Activated CD8-positive, alpha-beta T cell treated with anti-CD3 and anti-CD28 coated beads for 36 hours (primary cell): ENCODE measurements at regions not wholly inside any gene's neighbourhood (a gene's known extent, or its start where the extent isn't known, plus 50 kb on each side); places are given as distances from the start of the nearest gene placed in this dataset.

Experiments
- ATAC-seq: fragments of 200-7000 bp; cut with Tn5 transposase; one replicate; pipeline ENCODE4 v1.10.0; 2021; ENCODE audit warnings: mild to moderate bottlenecking, moderate library complexity
- CTCF ChIA-PET: fragments of 350-600 bp; sonication (Branson Sonifier 250); formaldehyde crosslinking; loops from one replicate; lab custom pipeline; 2021; ENCODE audit warnings: antibody characterized with exemption; lab: Charles Lee
- POLR2A ChIA-PET: fragments of 350-600 bp; sonication (Branson Sonifier 250); formaldehyde crosslinking; loops from one replicate; lab custom pipeline; 2021; ENCODE audit warnings: antibody characterized with exemption; lab: Charles Lee
- DNase-seq: peaks from one replicate; pipeline ENCODE4 v3.0.0-alpha.2; 2020
- H3K27ac Mint-ChIP-seq: one replicate; pipeline ENCODE4 v1.8.0; 2021; ENCODE audit warnings: mild to moderate bottlenecking, mixed read lengths
- H3K27me3 Mint-ChIP-seq: one replicate; pipeline ENCODE4 v1.8.0; 2021; ENCODE audit warnings: mixed read lengths
- H3K36me3 Mint-ChIP-seq: one replicate; pipeline ENCODE4 v1.8.0; 2021; ENCODE audit warnings: low read depth, mixed read lengths
- H3K4me1 Mint-ChIP-seq: one replicate; pipeline ENCODE4 v1.8.0; 2021; ENCODE audit warnings: low read depth, mixed read lengths
- H3K4me3 Mint-ChIP-seq: one replicate; pipeline ENCODE4 v1.8.0; 2021; ENCODE audit warnings: mild to moderate bottlenecking, moderate library complexity, mixed read lengths
- H3K9me3 Mint-ChIP-seq: one replicate; pipeline ENCODE4 v1.8.0; 2021; ENCODE audit warnings: mixed read lengths
- CTCF ChIP-seq: fragments of 200-600 bp; IDR thresholded peaks from one replicate; pipeline ENCODE4 v1.8.0; 2022; ENCODE audit warnings: antibody characterized with exemption, mild to moderate bottlenecking
- intact Hi-C: fragments of 100-400 bp; cut with micrococcal nuclease; formaldehyde crosslinking; loops from one replicate; pipeline ENCODE4 v1.10.0; 2022

- CTCF ChIA-PET, result no interaction called here
- DNase-seq (no peak), ATAC-seq (no peak)
- Mint-ChIP-seq H3K4me1 (no peaks in the 10 kb centered on the region), H3K36me3 (no peaks in the 10 kb centered on the region), H3K27me3 (no peaks in the 10 kb centered on the region), H3K4me3 (no peak overlapping the region), H3K27ac (no peak overlapping the region), H3K9me3 (peaks cover 3% of the 10 kb centered on the region)
- intact Hi-C loops, result no loop called here
- TF ChIP-seq CTCF, result no peak
- POLR2A ChIA-PET, result no interaction called here
Measured at GRCh38 chr14:87045246-87045645, 947.7 kb downstream of the GALC start.

- no peaks in the 10 kb centered on the region for H3K4me1 Mint-ChIP-seq
- intact Hi-C loops, result no loop called here
- no peak for TF ChIP-seq CTCF
- DNase-seq (no peak), ATAC-seq (no peak)
- no peaks in the 10 kb centered on the region for H3K27me3 Mint-ChIP-seq
- H3K36me3 Mint-ChIP-seq, result no peaks in the 10 kb centered on the region
- peaks cover 5% of the 10 kb centered on the region for H3K9me3 Mint-ChIP-seq
- ChIA-PET CTCF (no interaction called here), POLR2A (no interaction called here)
- no peak overlapping the region for H3K27ac Mint-ChIP-seq
- no peak overlapping the region for H3K4me3 Mint-ChIP-seq
Measured at GRCh38 chr14:87044807-87045206, 948.2 kb downstream of the GALC start.

GRCh38 chr14:87043667-87044200 is 949.2 kb downstream of the GALC start:
- ChIA-PET POLR2A (no interaction called here), CTCF (no interaction called here)
- H3K4me3 Mint-ChIP-seq, result no peak overlapping the region
- H3K4me1 Mint-ChIP-seq, result no peaks in the 10 kb centered on the region
- no peaks in the 10 kb centered on the region for H3K36me3 Mint-ChIP-seq
- ATAC-seq (no peak), DNase-seq (no peak)
- intact Hi-C loops, result no loop called here
- TF ChIP-seq CTCF, result no peak
- H3K9me3 Mint-ChIP-seq, result peaks cover 5% of the 10 kb centered on the region
- H3K27ac Mint-ChIP-seq, result no peak overlapping the region
- H3K27me3 Mint-ChIP-seq, result no peaks in the 10 kb centered on the region

- no peak for TF ChIP-seq CTCF
- H3K27ac Mint-ChIP-seq, result no peak overlapping the region
- ChIA-PET CTCF (interaction anchor here (1.7 kb wide), 1 partner anchor 8 kb away, joined by 4 read pairs; no protein-coding TSS in a partner anchor), POLR2A (no interaction called here)
- H3K4me3 Mint-ChIP-seq, result no peak overlapping the region
- no peak for ATAC-seq
- peaks cover 7% of the 10 kb centered on the region for H3K9me3 Mint-ChIP-seq
- intact Hi-C loops, result no loop called here
- no peaks in the 10 kb centered on the region for H3K36me3 Mint-ChIP-seq
- no peaks in the 10 kb centered on the region for H3K4me1 Mint-ChIP-seq
- H3K27me3 Mint-ChIP-seq, result no peaks in the 10 kb centered on the region
- no peak for DNase-seq
Measured at GRCh38 chr14:87042354-87042753, 950.6 kb downstream of the GALC start.

GRCh38 chr14:87041290-87042020 is 951.5 kb downstream of the GALC start:
- POLR2A ChIA-PET, result no interaction called here
- no peaks in the 10 kb centered on the region for H3K4me1 Mint-ChIP-seq
- no peak for TF ChIP-seq CTCF
- H3K27me3 Mint-ChIP-seq, result no peaks in the 10 kb centered on the region
- ATAC-seq (no peak), DNase-seq (no peak)
- H3K4me3 Mint-ChIP-seq, result no peak overlapping the region
- peaks cover 7% of the 10 kb centered on the region for H3K9me3 Mint-ChIP-seq
- H3K36me3 Mint-ChIP-seq, result no peaks in the 10 kb centered on the region
- H3K27ac Mint-ChIP-seq, result no peak overlapping the region
- intact Hi-C loops, result no loop called here
- CTCF ChIA-PET, result interaction anchor here (1.7 kb wide), 1 partner anchor 9 kb away, joined by 4 read pairs; no protein-coding TSS in a partner anchor
